Stomach (tissue), 8 donors: ENCODE measurements at regions not wholly inside any gene's neighbourhood (a gene's known extent, or its start where the extent isn't known, plus 50 kb on each side); places are given as distances from the start of the nearest gene placed in this dataset.

ENCODE experiments used
- DNase-seq, 2 donors: peaks; one replicate each; pipeline versions ENCODE4 v3.0.0 to v3.0.0-alpha.2; 2013 to 2019
- H3K27ac ChIP-seq, 5 donors: fragments of 200-600 bp in 4 of 5; sonication (generic) in 4 of 5; one replicate each; pipeline ENCODE4 v1.5.1; 2013 to 2019; ENCODE audit warnings: mild to moderate bottlenecking in 1 of 5, moderate library complexity in 1 of 5
- H3K27me3 ChIP-seq, 3 donors: fragments of 200-600 bp; sonication (generic); one replicate each; pipeline ENCODE4 v1.5.1; 2017 to 2019; ENCODE audit warnings: mixed run types in 1 of 3
- H3K36me3 ChIP-seq, 4 donors: fragments of 200-600 bp; sonication (generic); 1 replicate in 3 of 4; 2 replicates in 1 of 4; pipeline ENCODE4 v1.5.1; 2016 to 2019
- H3K4me1 ChIP-seq, 4 donors: fragments of 200-600 bp; sonication (generic); one replicate each; pipeline ENCODE4 v1.5.1; 2016 to 2019
- H3K4me3 ChIP-seq, 4 donors: fragments of 200-600 bp; sonication (generic) in 3 of 4; one replicate each; pipeline ENCODE4 v1.5.1; 2016 to 2019; ENCODE audit warnings: mild to moderate bottlenecking in 1 of 4
- H3K9me3 ChIP-seq, 4 donors: fragments of 200-600 bp; sonication (generic); one replicate each; pipeline ENCODE4 v1.5.1; 2016 to 2019
- CTCF ChIP-seq, 7 experiments: fragments of 450-650 bp in 4 of 7; fragments of 200-600 bp in 3 of 7; sonication (generic) in 3 of 7; IDR thresholded peaks; one replicate each; pipeline ENCODE4 v1.5.1; 2016 to 2019; ENCODE audit warnings: antibody characterized with exemption in 7 of 7, control low read depth in 2 of 7, mild to moderate bottlenecking in 1 of 7
- EP300 ChIP-seq: sonication (generic); formaldehyde crosslinking; IDR thresholded peaks from one replicate; pipeline ENCODE4 v1.6.1; 2017; ENCODE audit warnings: antibody characterized with exemption
- POLR2A ChIP-seq, 4 donors: fragments of 450-650 bp; IDR thresholded peaks; one replicate each; pipeline ENCODE4 v1.6.1; 2016; ENCODE audit warnings: antibody characterized with exemption in 4 of 4, control low read depth in 2 of 4, mild to moderate bottlenecking in 1 of 4, moderate library complexity in 1 of 4
- POLR2AphosphoS5 ChIP-seq, 3 donors: sonication (generic); formaldehyde crosslinking; IDR thresholded peaks; one replicate each; pipeline ENCODE4 v1.6.1; 2016; ENCODE audit warnings: antibody characterized with exemption in 3 of 3
- WGBS, 5 donors: extraction: QIAGEN DNeasy Blood & Tissue Kit in 3 of 5; methylation state at CpG; one replicate each; pipeline versions ENCODE4 v1.1.5 to v1.1.7; 2013 to 2018; 5-methylcytosine and 5-hydroxymethylcytosine counted together
- intact Hi-C: fragments of 100-400 bp; cut with DNase I; formaldehyde crosslinking; loops from one replicate; pipeline ENCODE4 v1.15.1; 2023; ENCODE audit warnings: low total_unique reads
- donor health status: healthy with polysubstance abuse.
- donor health status: Bipolar disorder and iron deficiency.
- donor health status: healthy.

- WGBS, 5 donors = 85 to 92% (median 88%) methylated on average over 2 of the region's 2 CpGs
- H3K36me3 ChIP-seq = no peaks in the 10 kb centered on the region
- intact Hi-C loops = no loop called here
These were observed 649.6 kb downstream of the SPRY1 start for GRCh38 chr4:124046190-124046589.

GRCh38 chr4:124053872-124054538 is 657.4 kb downstream of the SPRY1 start:
- Histone ChIP-seq H3K27ac (no peak overlapping the region), H3K4me1 (no peaks in the 10 kb centered on the region), H3K36me3 (no peaks in the 10 kb centered on the region), H3K4me3 (no peak overlapping the region), H3K9me3 (no peaks in the 10 kb centered on the region), H3K27me3 (no peaks in the 10 kb centered on the region)
- DNase-seq = no peak
- 83 to 93% (median 87%) methylated on average over 4 of the region's 4 CpGs for WGBS, 5 donors
- intact Hi-C loops = no loop called here
- TF ChIP-seq POLR2A (IDR thresholded peaks at IDR 0.05) (no peak), EP300 (no peak), CTCF (IDR thresholded peaks at IDR 0.05) (no peak), POLR2AphosphoS5 (IDR thresholded peaks at IDR 0.05) (no peak)

More at GRCh38 chr4:124046190-124046589, 649.6 kb downstream of the SPRY1 start:
- TF ChIP-seq POLR2AphosphoS5 (IDR thresholded peaks at IDR 0.05) = no peak
- no peak for TF ChIP-seq EP300
- TF ChIP-seq POLR2A (IDR thresholded peaks at IDR 0.05) = no peak
- TF ChIP-seq CTCF (IDR thresholded peaks at IDR 0.05) = no peak
- Histone ChIP-seq H3K27ac (no peak overlapping the region), H3K9me3 (no peaks in the 10 kb centered on the region), H3K4me3 (no peak overlapping the region), H3K27me3 (no peaks in the 10 kb centered on the region), H3K4me1 (no peaks in the 10 kb centered on the region)
- DNase-seq = no peak

DNA sequence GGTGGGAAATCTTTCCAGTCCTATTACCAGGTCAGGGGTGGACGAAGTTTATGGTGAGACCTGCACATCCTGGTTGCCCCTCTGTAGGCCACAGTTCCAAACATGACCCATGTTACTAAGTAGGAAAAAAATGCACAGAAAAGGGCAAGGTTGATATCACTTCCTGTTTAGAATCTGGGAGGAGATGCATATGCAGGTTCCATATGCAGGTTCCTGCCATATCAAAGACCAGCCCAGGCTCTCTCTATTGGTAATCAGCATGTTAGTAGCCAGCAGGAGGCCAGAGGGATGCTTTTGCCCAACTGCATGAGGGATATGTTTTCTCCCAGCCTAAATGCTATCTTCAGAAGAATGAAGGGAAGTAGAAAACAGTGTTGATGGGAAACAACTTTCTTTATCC is 657.2 kb downstream of the ANKRD50 start:
- peaks cover 0 to 6% (median 2%) of the 10 kb centered on the region in 4 donors for H3K4me1 ChIP-seq
- H3K36me3 ChIP-seq = no peaks in the 10 kb centered on the region
- intact Hi-C loops = no loop called here
- no peak for TF ChIP-seq POLR2A (IDR thresholded peaks at IDR 0.05)
- no peak for TF ChIP-seq CTCF (IDR thresholded peaks at IDR 0.05)
- TF ChIP-seq EP300 = no peak
- TF ChIP-seq POLR2AphosphoS5 (IDR thresholded peaks at IDR 0.05) = no peak
- no peak for DNase-seq
- H3K27me3 ChIP-seq = no peaks in the 10 kb centered on the region
- H3K9me3 ChIP-seq = no peaks in the 10 kb centered on the region
- no peak overlapping the region for H3K27ac ChIP-seq
- 90 to 97% (median 93%) methylated on average over 1 of the region's 1 CpG for WGBS, 5 donors
- no peak overlapping the region for H3K4me3 ChIP-seq

DNA sequence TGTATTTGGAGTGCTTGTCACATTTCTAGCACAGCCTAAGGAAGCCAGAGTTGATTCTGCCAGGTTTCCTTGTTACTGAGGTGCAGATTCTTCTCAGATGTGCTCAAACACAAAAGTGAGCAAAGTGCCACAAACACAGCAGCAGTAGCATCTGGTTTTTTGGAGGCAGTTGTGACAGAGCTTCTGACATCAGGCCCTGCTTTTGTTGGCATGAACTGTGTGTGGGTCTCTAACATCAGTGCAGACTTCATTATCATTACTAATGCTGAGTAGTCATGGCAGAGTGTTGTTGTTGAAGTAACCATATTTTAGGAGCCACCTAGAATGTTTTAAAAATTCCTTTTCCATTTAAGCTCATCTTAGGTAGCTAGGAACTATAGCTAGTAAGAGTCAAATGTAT is 656.6 kb downstream of the ANKRD50 start:
- H3K4me1 ChIP-seq = peaks cover 0 to 11% (median 7%) of the 10 kb centered on the region in 4 donors
- H3K27me3 ChIP-seq = no peaks in the 10 kb centered on the region
- H3K27ac ChIP-seq = no peak overlapping the region
- no peaks in the 10 kb centered on the region for H3K36me3 ChIP-seq
- H3K9me3 ChIP-seq = no peaks in the 10 kb centered on the region
- intact Hi-C loops = no loop called here
- no peak for DNase-seq
- TF ChIP-seq EP300 (no peak), CTCF (IDR thresholded peaks at IDR 0.05) (no peak), POLR2AphosphoS5 (IDR thresholded peaks at IDR 0.05) (no peak), POLR2A (IDR thresholded peaks at IDR 0.05) (no peak)
- no peak overlapping the region for H3K4me3 ChIP-seq
